Upper lobe of right lung (tissue), 1 donor: ENCODE measurements at regions not wholly inside any gene's neighbourhood (a gene's known extent, or its start where the extent isn't known, plus 50 kb on each side); places are given as distances from the start of the nearest gene placed in this dataset.

ENCODE experiments used
- ATAC-seq: fragments of 200-7000 bp; cut with Tn5 transposase; one replicate; pipeline ENCODE4 v1.9.1; 2020; ENCODE audit warnings: mild to moderate bottlenecking, moderate library complexity
- DNase-seq: peaks from one replicate; pipeline ENCODE4 v3.0.0-alpha.2; 2020
- H3K27ac ChIP-seq: fragments of 200-600 bp; one replicate; pipeline ENCODE4 v1.8.0; 2022
- H3K27me3 ChIP-seq: fragments of 200-600 bp; one replicate; pipeline ENCODE4 v1.8.0; 2022; ENCODE audit warnings: mild to moderate bottlenecking
- H3K36me3 ChIP-seq: fragments of 200-600 bp; one replicate; pipeline ENCODE4 v1.8.0; 2022
- H3K4me1 ChIP-seq: fragments of 200-600 bp; one replicate; pipeline ENCODE4 v1.8.0; 2022
- H3K4me3 ChIP-seq: fragments of 200-600 bp; one replicate; pipeline ENCODE4 v1.8.0; 2022; ENCODE audit warnings: mild to moderate bottlenecking
- H3K9me3 ChIP-seq: fragments of 200-600 bp; one replicate; pipeline ENCODE4 v1.8.0; 2022
- intact Hi-C: fragments of 100-400 bp; cut with DNase I; formaldehyde crosslinking; loops from one replicate; pipeline ENCODE4 v1.11.0; 2022
- TF ChIP-seq, protein P1 (sequence below): fragments of 200-600 bp; IDR thresholded peaks from one replicate; pipeline ENCODE4 v1.8.0; 2022; ENCODE audit warnings: antibody characterized with exemption
- donor health status: DM: no; HTN: yes; CAD: no; lungs with severe emphysema.

DNA sequence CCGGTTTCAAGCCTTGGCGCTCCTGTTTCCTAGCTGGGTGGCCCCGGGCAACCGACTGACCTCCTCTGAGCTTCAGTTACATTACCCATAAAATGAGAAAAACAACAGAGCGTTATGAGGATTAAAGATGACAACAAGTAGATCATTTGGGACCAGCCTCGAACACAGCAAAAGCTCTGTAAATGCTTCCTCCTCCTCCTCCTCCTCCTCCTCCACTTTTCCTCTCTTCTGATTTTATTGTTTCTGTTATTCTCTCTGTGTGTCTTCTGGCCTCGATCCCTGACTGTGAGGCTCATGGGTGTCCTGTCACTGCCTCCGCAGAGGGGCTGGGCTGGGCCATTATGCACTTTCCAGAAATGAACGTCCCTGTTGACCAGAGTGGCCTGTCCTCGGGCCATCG, 176.2 kb downstream of the URI1 start:
- no peaks in the 10 kb centered on the region for H3K36me3 ChIP-seq
- intact Hi-C loops: no loop called here
- no peaks in the 10 kb centered on the region for H3K4me1 ChIP-seq
- ATAC-seq (no peak), DNase-seq (no peak)
- TF ChIP-seq, protein P1, sequence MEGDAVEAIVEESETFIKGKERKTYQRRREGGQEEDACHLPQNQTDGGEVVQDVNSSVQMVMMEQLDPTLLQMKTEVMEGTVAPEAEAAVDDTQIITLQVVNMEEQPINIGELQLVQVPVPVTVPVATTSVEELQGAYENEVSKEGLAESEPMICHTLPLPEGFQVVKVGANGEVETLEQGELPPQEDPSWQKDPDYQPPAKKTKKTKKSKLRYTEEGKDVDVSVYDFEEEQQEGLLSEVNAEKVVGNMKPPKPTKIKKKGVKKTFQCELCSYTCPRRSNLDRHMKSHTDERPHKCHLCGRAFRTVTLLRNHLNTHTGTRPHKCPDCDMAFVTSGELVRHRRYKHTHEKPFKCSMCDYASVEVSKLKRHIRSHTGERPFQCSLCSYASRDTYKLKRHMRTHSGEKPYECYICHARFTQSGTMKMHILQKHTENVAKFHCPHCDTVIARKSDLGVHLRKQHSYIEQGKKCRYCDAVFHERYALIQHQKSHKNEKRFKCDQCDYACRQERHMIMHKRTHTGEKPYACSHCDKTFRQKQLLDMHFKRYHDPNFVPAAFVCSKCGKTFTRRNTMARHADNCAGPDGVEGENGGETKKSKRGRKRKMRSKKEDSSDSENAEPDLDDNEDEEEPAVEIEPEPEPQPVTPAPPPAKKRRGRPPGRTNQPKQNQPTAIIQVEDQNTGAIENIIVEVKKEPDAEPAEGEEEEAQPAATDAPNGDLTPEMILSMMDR: no peak
- no peak overlapping the region for H3K27ac ChIP-seq
- no peak overlapping the region for H3K4me3 ChIP-seq
- H3K9me3 ChIP-seq: no peaks in the 10 kb centered on the region
- H3K27me3 ChIP-seq: peaks cover 17% of the 10 kb centered on the region

DNA sequence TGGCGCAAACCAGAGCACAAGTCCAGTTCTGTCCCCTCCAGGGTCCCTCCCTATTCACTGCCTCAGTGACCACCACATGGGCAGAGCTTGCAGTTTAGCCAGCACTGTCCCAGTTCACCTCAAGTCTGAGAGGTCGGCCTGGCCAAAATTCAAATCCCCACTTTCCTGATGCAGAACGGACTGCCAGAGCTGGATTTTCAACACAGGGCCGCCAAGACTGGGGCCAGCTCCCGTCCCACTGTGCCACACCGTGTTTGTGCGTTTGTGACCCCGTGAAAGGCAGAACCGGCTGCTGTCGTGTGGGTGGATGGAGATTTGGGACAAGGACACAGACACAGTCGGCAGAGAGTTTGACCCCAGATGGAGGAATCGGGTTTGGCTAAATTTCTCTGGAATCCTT, 176.7 kb downstream of the URI1 start:
- DNase-seq: no peak
- peaks cover 18% of the 10 kb centered on the region for H3K27me3 ChIP-seq

DNA sequence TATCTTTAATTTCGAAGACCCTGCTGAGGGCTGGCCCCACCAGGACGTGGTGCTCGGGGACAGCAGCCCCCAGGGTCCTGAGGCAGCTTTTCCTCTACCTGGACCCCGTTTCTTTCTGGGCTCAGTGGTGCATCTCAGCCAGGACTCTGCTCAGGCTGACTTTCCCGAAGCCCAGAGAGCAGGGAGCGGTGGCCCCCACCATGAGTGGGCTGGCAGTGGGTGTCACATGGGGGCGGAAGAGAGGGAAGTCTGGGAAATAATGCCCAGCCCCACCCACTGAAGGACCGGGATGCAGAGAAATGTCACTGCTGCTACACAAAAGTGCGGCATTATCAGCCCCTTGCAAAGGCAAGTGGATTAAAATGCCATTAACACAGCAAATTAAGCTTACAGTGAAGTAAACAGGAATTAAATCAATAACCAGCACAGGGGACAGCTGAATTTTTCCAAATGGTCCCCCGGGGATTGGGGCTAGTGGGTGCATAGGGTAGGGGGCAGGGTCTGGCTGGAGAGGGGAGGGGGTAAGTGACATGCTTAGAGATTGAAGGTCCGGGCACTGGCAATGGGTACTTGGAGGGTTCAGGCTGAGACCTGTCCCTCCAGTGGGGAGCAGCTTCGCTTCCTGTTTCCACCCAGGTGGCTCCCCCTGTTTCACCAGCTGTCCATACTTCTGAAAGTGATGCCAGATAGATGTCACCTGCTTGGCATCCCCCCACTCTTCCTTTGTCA, 177.3 kb downstream of the URI1 start:
- H3K4me3 ChIP-seq: no peak overlapping the region
- no peaks in the 10 kb centered on the region for H3K4me1 ChIP-seq
- ATAC-seq: no peak
- H3K36me3 ChIP-seq: no peaks in the 10 kb centered on the region
- intact Hi-C loops: no loop called here
- peaks cover 18% of the 10 kb centered on the region for H3K27me3 ChIP-seq
- H3K9me3 ChIP-seq: no peaks in the 10 kb centered on the region
- TF ChIP-seq, protein P1: no peak
- no peak for DNase-seq
- no peak overlapping the region for H3K27ac ChIP-seq

More for the DNA sequence above, 176.7 kb downstream of the URI1 start:
- H3K9me3 ChIP-seq: no peaks in the 10 kb centered on the region
- intact Hi-C loops: no loop called here
- no peaks in the 10 kb centered on the region for H3K36me3 ChIP-seq
- no peaks in the 10 kb centered on the region for H3K4me1 ChIP-seq
- ATAC-seq: no peak
- H3K4me3 ChIP-seq: no peak overlapping the region
- H3K27ac ChIP-seq: no peak overlapping the region
- TF ChIP-seq, protein P1: no peak

DNA sequence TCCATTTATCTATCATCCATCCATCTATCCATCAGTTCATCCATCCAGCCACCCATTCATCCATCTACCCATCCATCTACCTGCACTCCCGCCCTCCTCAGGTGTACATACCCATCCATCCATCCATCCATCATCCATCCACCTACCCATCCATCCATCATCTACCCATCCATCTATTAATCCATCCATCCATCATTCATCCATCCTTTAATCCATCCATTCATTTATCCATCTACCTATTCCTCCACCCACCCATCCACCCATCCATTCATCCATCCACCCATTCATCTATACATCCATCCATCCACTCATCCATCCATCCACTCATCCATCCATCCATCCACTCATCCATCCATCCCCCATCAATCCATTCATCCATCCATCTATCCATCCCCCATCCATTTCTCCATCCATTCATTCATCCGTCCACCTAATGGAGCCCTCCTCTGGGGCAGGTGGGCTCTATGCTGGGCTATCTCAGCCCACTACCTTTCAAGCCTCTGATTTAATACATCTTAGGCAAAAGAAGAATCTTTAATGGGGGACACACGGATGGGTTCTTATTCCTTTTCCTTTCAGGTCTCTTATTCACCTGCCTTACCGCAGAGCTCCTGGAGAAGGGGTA, 178.9 kb downstream of the URI1 start:
- intact Hi-C loops: no loop called here
- TF ChIP-seq, protein P1: no peak
- DNase-seq (no peak), ATAC-seq (no peak)
- Histone ChIP-seq H3K27me3 (peaks cover 8% of the 10 kb centered on the region), H3K4me1 (no peaks in the 10 kb centered on the region), H3K4me3 (no peak overlapping the region), H3K27ac (no peak overlapping the region), H3K36me3 (no peaks in the 10 kb centered on the region), H3K9me3 (no peaks in the 10 kb centered on the region)

DNA sequence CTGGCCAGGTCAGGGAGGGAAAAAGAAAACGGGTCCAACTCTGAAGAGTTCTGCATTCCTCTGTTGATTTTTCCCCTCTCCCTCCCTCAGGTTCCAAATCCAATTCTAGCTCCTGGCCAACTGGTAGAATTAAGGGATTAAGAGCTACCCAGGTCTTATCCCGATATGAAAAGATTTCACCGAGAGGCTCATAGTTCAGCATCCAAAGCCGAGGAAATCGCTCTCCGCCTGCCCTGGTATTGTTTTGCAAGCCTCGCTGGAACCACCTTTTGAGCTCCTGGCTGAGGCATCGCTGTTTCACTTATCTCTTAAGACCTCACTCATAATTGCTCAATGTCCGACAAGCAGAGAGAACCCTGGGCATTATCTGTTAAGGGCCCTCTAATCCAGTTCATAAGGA, 180.4 kb downstream of the URI1 start:
- no peak overlapping the region for H3K27ac ChIP-seq
- ATAC-seq: no peak
- intact Hi-C loops: no loop called here
- H3K4me3 ChIP-seq: no peak overlapping the region
- TF ChIP-seq, protein P1: no peak
- DNase-seq: no peak
- peaks cover 8% of the 10 kb centered on the region for H3K27me3 ChIP-seq
- no peaks in the 10 kb centered on the region for H3K36me3 ChIP-seq
- H3K9me3 ChIP-seq: no peaks in the 10 kb centered on the region
- no peaks in the 10 kb centered on the region for H3K4me1 ChIP-seq
